ENCODE measurements at regions not wholly inside any gene's neighbourhood (a gene's known extent, or its start where the extent isn't known, plus 50 kb on each side); places are given as distances from the start of the nearest gene placed in this dataset.

GRCh38 chr6:12410946-12411345, 120.8 kb downstream of the EDN1 start:
- DNase-seq (ENCODE audit: low read depth), result no peak
- H3K4me3 ChIP-seq (ENCODE audit: low read length), result no peak overlapping the region
- TF ChIP-seq CTCF (conservative IDR thresholded peaks at IDR 0.05; ENCODE audit: low read depth, low read length), result no peak

DNA sequence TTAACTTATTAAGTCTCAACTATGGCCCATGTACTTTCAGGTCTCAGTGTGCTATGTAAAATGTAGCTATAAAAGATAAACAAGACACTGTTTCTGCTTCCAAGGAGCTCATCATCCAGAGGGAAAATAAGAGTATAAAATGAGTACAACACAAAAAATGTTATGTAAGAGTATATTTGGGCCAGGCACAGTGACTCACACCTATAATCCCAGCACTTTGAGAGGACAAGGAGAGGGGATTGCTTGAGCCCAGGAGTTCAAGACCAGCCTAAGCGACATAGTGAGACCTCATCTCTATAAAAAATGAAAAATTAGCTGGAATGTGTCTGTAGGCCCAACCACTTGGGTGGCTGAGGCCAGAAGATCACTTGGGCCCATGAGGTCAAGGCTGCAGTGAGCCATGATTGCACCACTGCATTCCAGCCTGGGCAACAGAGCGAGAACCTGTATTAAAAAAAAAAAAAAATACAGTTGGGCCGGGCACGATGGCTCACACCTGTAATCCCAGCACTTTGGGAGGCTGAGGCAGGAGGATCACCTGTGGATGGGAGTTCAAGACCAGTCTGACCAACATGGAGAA, 124.0 kb downstream of the EDN1 start:
- no peak overlapping the region for H3K4me3 ChIP-seq (ENCODE audit: low read length)
- no peak for TF ChIP-seq CTCF (conservative IDR thresholded peaks at IDR 0.05; ENCODE audit: low read depth, low read length)
- no peak for DNase-seq (ENCODE audit: low read depth)

DNA sequence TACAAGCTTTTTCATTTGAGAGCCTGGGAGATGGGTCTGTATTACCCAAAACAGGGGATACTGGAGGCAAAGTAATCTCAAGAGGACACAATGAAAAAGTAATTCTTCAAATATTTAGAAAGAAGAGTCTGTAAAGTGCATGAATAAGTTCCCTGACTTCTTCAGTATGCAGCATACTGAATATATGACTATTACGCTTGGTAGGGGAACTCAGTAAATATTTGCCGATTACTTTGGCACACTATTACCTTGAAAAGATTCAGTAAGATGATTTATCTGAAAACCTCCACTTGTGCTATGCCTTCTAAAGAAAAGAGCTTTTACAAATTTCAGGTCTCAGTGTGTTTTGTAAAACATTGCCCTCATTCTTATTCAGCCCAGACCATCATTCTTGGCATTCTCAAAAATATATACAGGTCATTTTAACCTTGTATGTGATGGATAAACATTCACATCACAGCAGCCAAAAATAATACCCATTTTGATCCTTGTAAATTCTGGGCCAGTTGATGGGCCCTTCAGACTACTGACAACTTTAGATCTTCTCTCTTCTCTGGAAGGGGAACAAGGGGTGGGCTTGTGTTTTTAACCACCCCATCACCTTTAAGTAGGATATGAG, 125.9 kb downstream of the EDN1 start:
- H3K4me3 ChIP-seq (ENCODE audit: low read length), result no peak overlapping the region
- TF ChIP-seq CTCF (conservative IDR thresholded peaks at IDR 0.05; ENCODE audit: low read depth, low read length), result no peak
- no peak for DNase-seq (ENCODE audit: low read depth)

- DNase-seq (ENCODE audit: low read depth), result no peak
- no peak overlapping the region for H3K4me3 ChIP-seq (ENCODE audit: low read length)
- no peak for TF ChIP-seq CTCF (conservative IDR thresholded peaks at IDR 0.05; ENCODE audit: low read depth, low read length)
Measured at GRCh38 chr6:12417191-12417590, 127.0 kb downstream of the EDN1 start.

GRCh38 chr6:12418946-12419345, 128.8 kb downstream of the EDN1 start:
- TF ChIP-seq CTCF (conservative IDR thresholded peaks at IDR 0.05; ENCODE audit: low read depth, low read length), result no peak
- no peak overlapping the region for H3K4me3 ChIP-seq (ENCODE audit: low read length)
- DNase-seq (ENCODE audit: low read depth), result no peak

GRCh38 chr6:12419631-12420272, 129.6 kb downstream of the EDN1 start:
- H3K4me3 ChIP-seq (ENCODE audit: low read length), result no peak overlapping the region
- TF ChIP-seq CTCF (conservative IDR thresholded peaks at IDR 0.05; ENCODE audit: low read depth, low read length), result no peak

GRCh38 chr6:12420626-12421025, 130.5 kb downstream of the EDN1 start:
- H3K4me3 ChIP-seq (ENCODE audit: low read length), result no peak overlapping the region
- DNase-seq (ENCODE audit: low read depth), result peak; percentile 93
- no peak for TF ChIP-seq CTCF (conservative IDR thresholded peaks at IDR 0.05; ENCODE audit: low read depth, low read length)

More at GRCh38 chr6:12419631-12420272, 129.6 kb downstream of the EDN1 start:
- no peak for DNase-seq (ENCODE audit: low read depth)
